ENCODE measurements at regions not wholly inside any gene's neighbourhood (a gene's known extent, or its start where the extent isn't known, plus 50 kb on each side); places are given as distances from the start of the nearest gene placed in this dataset.

DNA sequence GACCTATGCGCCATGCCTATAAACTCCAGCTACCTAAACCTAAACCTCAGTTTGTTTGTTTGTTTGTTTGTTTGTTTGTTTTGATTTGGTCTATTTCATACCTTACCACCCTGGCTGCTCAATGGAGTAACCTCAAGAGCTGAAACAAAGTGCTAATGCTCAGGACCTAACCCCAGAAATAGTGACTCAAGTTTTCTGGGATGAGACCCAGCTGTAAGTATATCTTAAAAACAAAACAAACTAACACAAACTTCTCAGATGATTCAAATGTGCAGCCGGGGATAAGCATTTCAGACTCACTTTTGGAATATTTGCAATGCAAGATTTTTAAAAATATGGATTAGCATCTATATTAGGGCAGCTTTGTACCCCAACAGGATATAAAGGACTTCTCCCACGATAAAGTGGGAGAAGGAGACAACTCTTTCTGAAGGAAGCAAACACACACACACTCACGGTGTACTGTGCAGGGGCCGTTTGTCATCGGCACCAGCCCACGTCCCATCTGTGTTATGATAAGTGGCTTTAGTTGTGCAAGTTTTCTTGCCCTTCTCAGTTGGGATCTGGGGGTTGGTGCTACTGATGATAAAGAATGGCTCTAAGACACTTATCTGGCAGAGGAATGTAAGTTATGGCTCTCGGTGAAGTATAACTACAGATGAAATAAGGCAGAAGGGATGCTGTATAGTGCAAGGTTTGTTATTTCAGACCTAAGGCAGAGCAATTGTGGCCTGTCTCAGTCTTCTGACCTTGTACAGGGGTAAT is 516.7 kb upstream of the TMEM132C start:
- no peak for TF ChIP-seq FOXM1 (IDR thresholded peaks at IDR 0.05; ENCODE audit: borderline replicate concordance, low read depth)
- no peak for TF ChIP-seq MAX (IDR thresholded peaks at IDR 0.05)
- no peak for TF ChIP-seq NFIC (IDR thresholded peaks at IDR 0.05)
- no peak for TF ChIP-seq ZBTB7A (IDR thresholded peaks at IDR 0.05; ENCODE audit: low read depth)
- TF ChIP-seq TAF1 (IDR thresholded peaks at IDR 0.05; ENCODE audit: low read depth): no peak

DNA sequence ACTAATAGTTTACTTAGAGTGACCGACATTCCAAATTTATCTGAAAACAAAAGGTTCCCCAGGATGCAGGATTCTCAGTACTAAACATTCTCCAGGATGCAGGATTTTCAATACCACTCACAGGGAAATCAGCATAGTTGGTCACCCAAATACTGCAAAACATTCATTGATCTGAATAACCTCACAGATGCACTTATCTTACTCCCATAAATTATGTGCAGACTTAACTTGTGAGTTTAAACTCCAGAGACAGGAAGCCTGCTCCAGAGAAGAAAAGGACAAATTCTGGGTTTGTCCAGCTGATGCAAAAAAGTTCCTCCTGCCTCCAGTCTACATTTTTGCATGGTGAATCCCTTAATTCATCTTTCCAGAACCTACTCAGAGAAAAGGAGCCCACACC is 514.2 kb upstream of the TMEM132C start:
- TF ChIP-seq REST (IDR thresholded peaks at IDR 0.05; ENCODE audit: low read depth): no peak

- no peak for TF ChIP-seq EGR1 (IDR thresholded peaks at IDR 0.05)
- no peak for TF ChIP-seq TCF12 (IDR thresholded peaks at IDR 0.05; ENCODE audit: low read depth)
- no peak for TF ChIP-seq TEAD4 (IDR thresholded peaks at IDR 0.05)
- TF ChIP-seq REST (IDR thresholded peaks at IDR 0.05; ENCODE audit: low read depth): no peak
- no peak for TF ChIP-seq YY1 (IDR thresholded peaks at IDR 0.05; ENCODE audit: low read depth)
- no peak for TF ChIP-seq MAX (IDR thresholded peaks at IDR 0.05)
- TF ChIP-seq EP300 (IDR thresholded peaks at IDR 0.05; ENCODE audit: borderline replicate concordance): no peak
- no peak for TF ChIP-seq NFIC (IDR thresholded peaks at IDR 0.05)
- TF ChIP-seq CREB1 (IDR thresholded peaks at IDR 0.05; ENCODE audit: low read depth): no peak
- no peak for TF ChIP-seq TAF1 (IDR thresholded peaks at IDR 0.05; ENCODE audit: low read depth)
- no peak for TF ChIP-seq ZBTB7A (IDR thresholded peaks at IDR 0.05; ENCODE audit: low read depth)
- TF ChIP-seq CEBPB (IDR thresholded peaks at IDR 0.05): no peak
- TF ChIP-seq FOXM1 (IDR thresholded peaks at IDR 0.05; ENCODE audit: borderline replicate concordance, low read depth): no peak
- no peak for TF ChIP-seq USF1 (IDR thresholded peaks at IDR 0.05)
- TF ChIP-seq RAD21 (IDR thresholded peaks at IDR 0.05; ENCODE audit: low read depth): no peak
These were observed 506.6 kb upstream of the TMEM132C start for GRCh38 chr12:127760357-127760756.

DNA sequence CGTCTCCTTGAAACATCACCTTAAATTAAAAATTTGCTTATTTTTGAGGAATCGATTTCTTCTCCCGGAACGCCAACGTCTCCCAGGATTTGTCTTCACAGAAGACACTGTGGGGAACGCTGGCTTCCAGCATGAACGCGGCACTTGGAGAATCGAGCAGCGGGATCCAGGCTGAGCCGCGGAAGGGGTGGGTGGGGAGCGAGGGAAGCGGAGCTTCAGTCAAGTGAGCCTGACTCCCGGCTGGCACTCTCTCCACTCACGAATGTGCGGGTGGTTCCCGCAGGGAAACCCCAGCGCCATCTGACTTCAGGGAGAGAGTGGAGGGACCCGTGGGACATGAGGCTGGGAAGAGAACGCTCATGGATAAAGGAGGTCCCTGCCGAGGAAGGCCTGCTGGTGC is 506.0 kb upstream of the TMEM132C start:
- no peak for TF ChIP-seq TAF1 (IDR thresholded peaks at IDR 0.05; ENCODE audit: low read depth)
- TF ChIP-seq ZBTB7A (IDR thresholded peaks at IDR 0.05; ENCODE audit: low read depth): no peak
- no peak for TF ChIP-seq REST (IDR thresholded peaks at IDR 0.05; ENCODE audit: low read depth)
- no peak for TF ChIP-seq EP300 (IDR thresholded peaks at IDR 0.05; ENCODE audit: borderline replicate concordance)
- TF ChIP-seq RAD21 (IDR thresholded peaks at IDR 0.05; ENCODE audit: low read depth): no peak

GRCh38 chr12:127761880-127762279 is 505.1 kb upstream of the TMEM132C start:
- no peak for TF ChIP-seq TAF1 (IDR thresholded peaks at IDR 0.05; ENCODE audit: low read depth)
- no peak for TF ChIP-seq CREB1 (IDR thresholded peaks at IDR 0.05; ENCODE audit: low read depth)
- no peak for TF ChIP-seq EGR1 (IDR thresholded peaks at IDR 0.05)
- no peak for TF ChIP-seq TEAD4 (IDR thresholded peaks at IDR 0.05)
- no peak for TF ChIP-seq NFIC (IDR thresholded peaks at IDR 0.05)
- TF ChIP-seq USF1 (IDR thresholded peaks at IDR 0.05): no peak
- no peak for TF ChIP-seq MAX (IDR thresholded peaks at IDR 0.05)
- no peak for TF ChIP-seq EP300 (IDR thresholded peaks at IDR 0.05; ENCODE audit: borderline replicate concordance)
- no peak for TF ChIP-seq TCF12 (IDR thresholded peaks at IDR 0.05; ENCODE audit: low read depth)
- TF ChIP-seq RAD21 (IDR thresholded peaks at IDR 0.05; ENCODE audit: low read depth): no peak
- no peak for TF ChIP-seq CEBPB (IDR thresholded peaks at IDR 0.05)
- TF ChIP-seq REST (IDR thresholded peaks at IDR 0.05; ENCODE audit: low read depth): no peak
- no peak for TF ChIP-seq FOXM1 (IDR thresholded peaks at IDR 0.05; ENCODE audit: borderline replicate concordance, low read depth)
- TF ChIP-seq ZBTB7A (IDR thresholded peaks at IDR 0.05; ENCODE audit: low read depth): no peak
